H1 (cell line): ENCODE measurements at regions not wholly inside any gene's neighbourhood (a gene's known extent, or its start where the extent isn't known, plus 50 kb on each side); places are given as distances from the start of the nearest gene placed in this dataset.

Source experiments
- ATF2 ChIP-seq: IDR thresholded peaks from 2 replicates; pipeline ENCODE4 v1.6.1; 2012; ENCODE audit warnings: low read length, inconsistent platforms
- BRCA1 ChIP-seq: IDR thresholded peaks from 2 replicates; pipeline ENCODE4 v1.6.1; 2012; ENCODE audit warnings: low read depth, low read length, improper control_type of control experiment
- HDAC6 ChIP-seq: IDR thresholded peaks from one replicate; pipeline ENCODE4 v1.7.1; 2012; ENCODE audit warnings: low read depth, mild to moderate bottlenecking, inconsistent platforms, low read length, moderate library complexity

- TF ChIP-seq ATF2 (no peak), BRCA1 (no peak), HDAC6 (no peak)
These were observed 152.0 kb downstream of the WNT7A start (continued) for GRCh38 chr3:13727890-13728289.
